Right renal cortex interstitium (tissue), 3 donors: ENCODE measurements at regions not wholly inside any gene's neighbourhood (a gene's known extent, or its start where the extent isn't known, plus 50 kb on each side); places are given as distances from the start of the nearest gene placed in this dataset.

Experiments
- DNase-seq, 3 donors: peaks; one replicate each; pipeline ENCODE4 v3.0.0-alpha.2; 2013; ENCODE audit warnings: low read depth in 3 of 3, low spot score in 2 of 3

DNA sequence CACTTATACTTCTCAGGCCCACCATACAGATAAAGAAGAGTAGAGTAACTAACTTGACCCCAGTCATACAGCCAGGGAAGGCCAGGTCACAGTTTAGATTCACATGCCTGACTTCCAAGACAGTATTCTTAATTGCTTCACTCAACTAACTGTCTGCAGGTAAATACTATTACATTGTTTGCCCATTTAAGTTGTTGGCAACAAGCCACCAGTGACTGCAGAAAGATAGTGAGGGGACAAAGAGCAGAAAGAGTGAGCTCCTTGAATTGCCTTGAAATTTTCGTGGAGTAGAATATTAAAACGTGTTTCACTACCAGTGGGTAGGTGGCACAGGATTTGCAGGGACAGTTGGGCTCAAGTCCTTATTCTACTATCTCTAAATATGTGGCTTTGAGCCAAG lies 146.3 kb upstream of the RMST start:
- no peak for DNase-seq

- DNase-seq: no peak
Measured at GRCh38 chr12:97321621-97322020, 141.0 kb upstream of the RMST start.

DNA sequence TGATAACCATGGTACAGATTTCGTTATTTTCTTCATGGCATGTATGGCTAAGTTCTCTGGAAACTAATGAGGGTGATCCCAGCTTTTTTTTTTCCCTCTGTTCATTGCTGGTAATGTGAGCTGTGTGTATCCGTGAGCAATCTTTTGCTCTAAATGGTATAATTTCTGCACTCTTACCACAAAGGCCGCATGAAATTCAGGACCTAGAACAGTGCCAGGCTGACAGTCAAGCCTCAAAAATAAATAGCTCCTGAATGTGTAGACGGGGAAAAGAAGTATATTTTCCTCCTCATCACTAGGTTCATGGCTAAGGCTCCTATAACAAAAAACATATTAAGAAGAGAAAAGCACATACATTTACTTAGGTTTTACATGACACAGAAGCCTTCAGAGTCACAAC lies 140.2 kb upstream of the RMST start:
- DNase-seq: no peak

- no peak for DNase-seq
Measured at GRCh38 chr12:97323154-97323553, 139.4 kb upstream of the RMST start.

DNA sequence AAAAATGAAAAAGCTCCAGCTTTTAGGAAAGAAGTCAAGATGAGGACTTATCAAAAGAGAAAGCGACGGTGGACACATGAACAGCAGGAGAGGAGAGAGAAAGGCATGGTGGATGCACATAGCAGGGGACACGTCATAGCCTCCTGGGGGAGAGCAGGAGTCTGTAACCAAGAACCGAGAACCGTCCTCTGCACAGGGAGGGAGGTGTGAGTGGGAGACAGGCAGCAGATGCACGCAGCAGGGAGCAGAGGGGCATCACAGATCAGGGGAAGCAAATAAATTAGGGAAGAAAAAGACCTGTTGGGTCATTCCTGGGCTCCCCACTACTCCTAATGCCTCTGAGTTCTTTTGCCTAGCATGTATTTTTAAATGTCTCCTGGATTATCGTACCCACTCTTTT lies 138.1 kb upstream of the RMST start:
- no peak for DNase-seq

DNA sequence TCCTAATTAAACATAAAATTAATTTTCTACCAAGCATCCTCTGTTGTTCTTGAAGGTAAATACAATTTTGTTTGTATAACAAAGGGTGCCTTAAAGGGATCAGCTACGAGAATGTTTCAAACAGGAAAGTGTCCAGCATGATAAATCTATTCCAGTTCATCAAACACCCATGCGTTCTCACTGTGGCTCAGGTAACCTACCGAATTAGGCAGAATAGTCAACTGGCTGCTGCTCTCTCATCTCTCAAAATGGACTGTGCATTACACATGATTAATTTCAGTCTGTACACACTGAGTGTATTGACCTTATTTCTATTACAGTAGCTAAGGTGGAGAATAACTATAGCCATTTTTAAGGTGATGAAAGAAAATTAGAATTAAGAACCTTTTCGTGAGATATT lies 127.5 kb upstream of the RMST start:
- no peak for DNase-seq

DNA sequence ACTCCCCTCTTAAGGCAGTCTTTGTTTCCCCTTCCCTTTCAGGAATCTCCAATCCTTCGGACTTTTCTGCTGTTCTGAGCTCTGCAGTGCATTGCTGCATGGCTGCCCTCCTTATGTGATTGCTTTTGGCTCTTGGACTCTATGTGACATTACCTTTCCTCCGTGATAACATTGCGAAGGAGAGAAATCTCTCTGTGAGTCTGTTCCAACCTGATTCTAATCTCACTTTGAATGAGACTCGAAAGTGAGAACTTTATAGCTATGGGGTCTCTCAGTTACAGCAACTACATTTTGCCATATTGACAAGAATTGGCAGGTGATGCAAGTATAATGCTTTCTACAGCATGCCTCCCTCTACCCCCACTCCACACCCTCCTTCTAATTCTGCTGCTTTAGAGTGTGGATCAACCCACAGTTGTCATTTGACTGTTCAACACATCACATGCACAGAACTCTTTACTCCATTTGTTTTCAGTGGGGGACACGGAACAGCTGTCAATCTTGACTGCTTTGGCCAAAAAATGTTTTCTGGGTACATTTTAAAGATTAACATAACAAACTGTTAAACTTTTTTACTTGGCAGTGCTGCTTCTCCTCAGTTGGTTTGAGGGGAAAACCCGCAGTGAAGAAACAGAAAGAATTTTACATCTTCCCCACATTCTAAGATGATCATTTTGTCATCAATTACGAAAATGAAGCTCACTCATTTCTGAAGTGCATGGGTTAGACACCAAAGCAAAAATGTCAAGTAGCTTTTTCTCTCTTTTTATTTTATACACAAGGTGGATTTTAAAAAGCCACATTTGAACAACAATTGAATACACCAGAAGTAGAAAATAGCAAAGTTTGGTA lies 125.5 kb upstream of the RMST start:
- DNase-seq: no peak

- no peak for DNase-seq
Measured at GRCh38 chr12:97342130-97342529, 120.5 kb upstream of the RMST start.

DNA sequence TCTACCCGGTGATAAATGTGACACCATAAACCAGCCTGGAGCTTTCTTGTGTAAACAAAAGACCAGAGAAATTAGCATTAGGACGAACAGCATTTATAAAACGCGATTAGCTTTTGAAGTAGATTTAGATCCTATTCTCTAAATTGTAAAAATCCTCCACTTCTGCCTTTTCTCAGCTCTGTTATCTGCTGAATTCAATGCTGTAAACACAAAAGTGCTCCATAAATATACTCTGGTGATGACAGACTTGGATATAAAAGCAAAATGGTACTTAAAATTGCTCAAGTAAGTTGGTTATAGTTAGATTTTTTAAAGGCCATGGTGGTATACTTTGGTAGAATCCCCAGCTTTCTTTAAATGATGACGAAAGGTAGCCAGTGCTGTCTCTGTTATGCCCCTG lies 114.6 kb upstream of the RMST start:
- no peak for DNase-seq

DNA sequence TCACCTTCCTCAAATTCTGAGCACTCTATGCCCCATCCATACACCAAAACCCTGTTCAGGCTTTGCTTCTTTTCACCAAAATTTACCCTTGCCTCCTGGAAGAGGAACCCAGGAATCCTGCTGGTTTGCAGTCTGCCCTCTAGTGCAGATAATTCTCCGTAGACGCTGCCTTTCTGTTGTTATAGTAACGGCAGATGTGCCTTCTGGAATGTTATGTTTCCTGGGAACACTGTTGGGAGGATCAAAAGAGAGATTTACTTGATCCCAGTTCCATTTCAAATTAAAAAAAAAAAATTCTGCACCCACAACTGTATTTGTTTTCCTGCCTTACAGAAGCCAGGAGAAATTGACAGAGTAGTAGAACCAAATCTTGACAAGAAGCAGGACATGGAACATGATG lies 104.2 kb upstream of the RMST start:
- no peak for DNase-seq

DNA sequence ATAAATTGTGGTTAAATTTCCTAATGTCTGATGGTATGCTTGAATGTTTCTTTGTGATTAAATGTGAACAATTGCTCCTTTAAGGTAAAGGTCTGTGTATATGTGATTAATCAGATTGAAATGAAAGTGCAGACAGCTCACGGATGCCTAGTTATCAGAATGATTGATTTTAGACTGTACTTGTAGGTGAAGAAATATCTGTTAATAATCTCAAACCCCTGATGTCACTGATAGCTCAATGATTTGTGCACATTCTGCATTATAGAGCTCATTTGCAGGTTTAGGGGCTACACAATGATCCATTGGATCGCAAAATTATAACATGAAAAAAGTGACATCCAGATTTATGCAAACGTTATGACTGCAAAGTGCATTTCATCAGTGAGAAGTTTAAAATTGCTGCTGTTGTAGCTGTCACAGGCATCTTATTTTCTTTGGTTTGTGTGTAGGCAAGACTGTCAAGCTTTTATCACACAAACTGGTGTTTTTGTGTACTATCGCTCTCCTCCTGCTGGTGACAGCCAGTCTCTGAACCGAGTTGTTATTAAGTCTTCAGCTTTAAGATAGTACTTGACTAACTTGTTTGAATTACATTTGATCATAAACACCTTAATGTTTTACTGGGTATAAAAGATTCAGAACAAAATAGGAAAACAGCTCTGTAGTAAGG lies 103.4 kb upstream of the RMST start:
- no peak for DNase-seq

- DNase-seq: no peak
Measured at GRCh38 chr12:97363693-97364092, 98.9 kb upstream of the RMST start.

DNA sequence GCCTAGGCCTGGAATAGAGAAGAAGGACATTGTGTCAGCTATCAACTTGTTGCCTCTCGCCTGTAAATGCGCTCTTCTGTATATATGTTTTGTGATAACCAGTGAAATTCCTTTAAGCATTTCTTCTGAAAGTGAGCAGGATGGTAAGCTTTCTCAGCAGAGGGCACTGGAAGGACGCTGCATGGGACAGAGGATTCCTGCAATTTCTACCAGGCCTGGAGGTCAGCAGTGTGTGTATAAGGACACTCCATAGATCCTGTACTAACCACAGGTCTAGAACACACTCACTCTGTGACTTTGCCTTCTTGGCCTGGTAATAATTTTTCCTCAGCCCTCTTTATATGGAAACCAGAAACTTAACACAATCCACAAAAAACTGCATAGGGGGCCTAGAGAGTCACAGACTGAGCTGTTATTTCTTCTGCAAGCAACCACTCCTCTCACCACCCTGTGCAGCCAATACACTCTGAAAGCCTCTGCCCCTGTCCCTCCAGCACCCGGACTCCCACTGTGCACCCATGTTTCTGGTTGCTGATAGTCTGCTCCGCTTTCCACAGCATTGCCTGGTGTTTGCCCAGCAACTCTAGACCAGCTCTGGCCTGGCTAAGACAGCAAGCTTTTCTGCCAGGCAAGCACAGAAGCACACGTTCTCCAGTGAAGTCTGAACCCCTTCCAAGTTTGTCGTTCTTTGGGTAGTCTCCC lies 94.0 kb upstream of the RMST start:
- DNase-seq: no peak

DNA sequence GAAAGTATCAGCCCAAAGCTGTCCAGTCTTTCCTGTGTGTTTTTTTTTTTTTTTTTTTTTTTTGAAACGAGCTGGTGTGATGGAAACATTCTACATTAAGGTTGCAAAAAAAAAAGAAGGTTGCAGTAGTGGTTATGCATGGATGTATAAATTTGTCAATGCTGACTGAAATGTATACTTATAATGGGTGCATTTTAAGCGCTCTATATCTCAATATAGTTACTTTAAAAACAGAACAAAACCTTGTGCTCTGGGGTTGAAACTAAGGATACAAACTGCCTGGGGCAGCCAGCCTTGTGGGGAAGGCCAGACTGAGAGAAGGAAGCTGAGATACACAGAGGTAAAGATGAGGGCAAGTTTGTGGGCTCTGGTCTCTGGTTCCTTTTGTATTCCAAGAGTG lies 87.3 kb upstream of the RMST start:
- DNase-seq: no peak

DNA sequence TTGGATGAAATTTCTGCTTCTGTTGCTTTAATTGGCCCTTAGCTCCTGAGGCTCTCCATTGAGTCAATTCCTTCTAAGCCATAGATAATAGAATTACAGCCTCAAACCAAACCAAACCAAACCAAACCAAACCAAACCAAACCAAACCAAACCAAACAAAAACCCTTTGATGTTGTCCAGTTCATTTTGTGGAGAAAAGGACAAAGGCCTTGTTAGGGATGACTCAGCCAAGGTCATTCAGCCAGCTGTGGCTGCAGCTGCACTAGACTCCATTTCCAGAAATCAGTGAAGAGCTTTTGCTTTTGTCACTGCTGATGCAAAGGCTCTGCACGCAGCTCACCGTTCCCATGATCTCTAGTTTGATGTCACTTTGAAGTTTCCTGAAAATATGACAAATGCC lies 82.2 kb upstream of the RMST start:
- no peak for DNase-seq

DNA sequence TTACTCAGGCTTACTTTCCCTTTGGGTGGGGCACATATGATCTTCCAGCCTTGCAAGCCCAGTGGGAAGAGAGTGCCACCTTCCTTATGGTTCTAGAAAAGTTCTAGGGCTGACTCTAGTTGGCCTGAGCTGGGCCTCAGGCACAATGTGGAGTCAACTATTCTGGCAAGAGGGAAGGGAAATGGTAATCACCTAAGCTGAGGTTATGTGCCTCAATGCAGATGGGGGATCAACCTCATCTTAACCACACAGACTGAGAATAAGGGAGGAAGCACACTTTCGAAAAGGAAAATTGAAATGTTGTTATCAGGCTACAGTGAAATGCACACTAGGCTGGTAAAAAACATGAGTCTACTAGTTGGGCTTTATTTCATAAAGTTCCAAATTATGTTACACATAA lies 77.5 kb upstream of the RMST start:
- no peak for DNase-seq

DNA sequence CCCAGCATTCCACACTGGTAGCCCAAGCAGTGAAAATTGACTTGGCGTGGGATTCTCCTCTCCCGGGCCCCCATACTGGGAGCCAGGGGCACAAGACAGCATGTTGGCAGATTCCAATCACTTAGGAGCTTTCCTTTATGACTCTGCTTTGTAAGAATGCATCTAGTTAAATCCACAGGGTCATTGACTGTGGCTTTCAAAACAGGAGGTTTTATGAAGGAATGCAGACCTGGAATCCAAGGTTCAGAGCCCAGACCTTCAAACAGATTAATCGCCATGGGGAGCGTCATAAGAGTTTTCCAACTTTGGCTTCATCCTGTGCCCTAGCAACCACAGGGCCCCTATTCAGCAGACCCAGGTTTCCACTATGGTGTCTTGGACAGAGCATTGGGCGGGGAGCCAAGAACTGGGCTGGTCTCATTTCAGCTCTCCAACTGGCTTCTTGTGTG lies 76.4 kb upstream of the RMST start:
- DNase-seq: no peak

GRCh38 chr12:97387844-97388243 lies 74.8 kb upstream of the RMST start:
- no peak for DNase-seq

- no peak for DNase-seq
Measured at GRCh38 chr12:97394657-97395056, 67.9 kb upstream of the RMST start.

GRCh38 chr12:97397008-97397407 lies 65.6 kb upstream of the RMST start:
- DNase-seq: no peak

DNA sequence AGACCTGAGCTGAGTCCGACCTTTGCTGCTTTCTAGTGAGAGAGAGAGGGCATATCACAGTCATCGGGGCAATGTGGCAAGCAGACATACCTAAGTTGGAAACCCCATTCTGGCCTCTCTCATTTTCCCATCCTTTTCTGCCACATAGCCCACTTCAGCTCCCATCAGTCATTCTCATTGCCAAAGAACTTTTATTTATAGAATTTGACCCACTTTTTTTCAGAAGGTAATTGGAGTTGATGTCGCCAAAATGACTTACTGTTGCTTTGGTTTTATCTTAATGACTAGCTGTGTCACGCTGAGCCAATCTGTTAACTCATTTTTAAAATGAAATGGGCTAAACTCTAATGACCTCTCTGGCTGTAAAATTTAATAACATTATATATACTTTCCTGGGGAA lies 63.9 kb upstream of the RMST start:
- no peak for DNase-seq

GRCh38 chr12:97404093-97404492 lies 58.5 kb upstream of the RMST start:
- no peak for DNase-seq
